Testis (tissue), 2 donors: ENCODE measurements at regions not wholly inside any gene's neighbourhood (a gene's known extent, or its start where the extent isn't known, plus 50 kb on each side); places are given as distances from the start of the nearest gene placed in this dataset.
"Not testable (repeated sequence)": the region's sequence is repeated elsewhere in the genome, so short reads cannot be mapped to it uniquely, and the experiment has no call there.

Source experiments
- POLR2A ChIP-seq: fragments of 450-650 bp; IDR thresholded peaks from one replicate; pipeline ENCODE4 v1.6.1; 2017; ENCODE audit warnings: antibody characterized with exemption, mild to moderate bottlenecking, moderate library complexity
- TF ChIP-seq, protein P1 (sequence below), 3 experiments: fragments of 450-650 bp in 2 of 3; fragments of 200-600 bp in 1 of 3; sonication (generic) in 1 of 3; IDR thresholded peaks; one replicate each; pipeline ENCODE4 v1.5.1; 2016 to 2019; ENCODE audit warnings: antibody characterized with exemption in 3 of 3, mild to moderate bottlenecking in 2 of 3, moderate library complexity in 1 of 3

DNA sequence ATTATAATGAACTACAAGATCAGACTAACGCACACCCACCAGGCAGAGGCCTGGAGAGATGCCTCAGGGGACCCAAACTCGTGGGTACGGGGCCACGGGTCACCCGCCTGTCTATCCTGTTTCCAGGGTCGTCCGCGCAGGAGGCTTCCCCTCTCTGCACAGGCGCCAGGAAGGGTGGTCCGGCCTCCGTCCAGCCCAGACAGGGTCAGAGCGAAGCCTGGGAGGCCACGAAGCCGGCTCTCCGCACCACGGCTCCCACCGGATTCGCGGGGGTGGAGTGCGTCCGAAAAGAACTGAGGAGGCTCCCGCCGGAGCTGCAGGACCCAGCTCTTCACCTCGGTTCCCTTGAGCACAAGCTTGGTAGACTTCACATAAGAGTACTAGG is 1425.9 kb downstream of the FOXD4L5 start:
- TF ChIP-seq, protein P1, sequence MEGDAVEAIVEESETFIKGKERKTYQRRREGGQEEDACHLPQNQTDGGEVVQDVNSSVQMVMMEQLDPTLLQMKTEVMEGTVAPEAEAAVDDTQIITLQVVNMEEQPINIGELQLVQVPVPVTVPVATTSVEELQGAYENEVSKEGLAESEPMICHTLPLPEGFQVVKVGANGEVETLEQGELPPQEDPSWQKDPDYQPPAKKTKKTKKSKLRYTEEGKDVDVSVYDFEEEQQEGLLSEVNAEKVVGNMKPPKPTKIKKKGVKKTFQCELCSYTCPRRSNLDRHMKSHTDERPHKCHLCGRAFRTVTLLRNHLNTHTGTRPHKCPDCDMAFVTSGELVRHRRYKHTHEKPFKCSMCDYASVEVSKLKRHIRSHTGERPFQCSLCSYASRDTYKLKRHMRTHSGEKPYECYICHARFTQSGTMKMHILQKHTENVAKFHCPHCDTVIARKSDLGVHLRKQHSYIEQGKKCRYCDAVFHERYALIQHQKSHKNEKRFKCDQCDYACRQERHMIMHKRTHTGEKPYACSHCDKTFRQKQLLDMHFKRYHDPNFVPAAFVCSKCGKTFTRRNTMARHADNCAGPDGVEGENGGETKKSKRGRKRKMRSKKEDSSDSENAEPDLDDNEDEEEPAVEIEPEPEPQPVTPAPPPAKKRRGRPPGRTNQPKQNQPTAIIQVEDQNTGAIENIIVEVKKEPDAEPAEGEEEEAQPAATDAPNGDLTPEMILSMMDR (IDR thresholded peaks at IDR 0.05) = not testable (repeated sequence)
- TF ChIP-seq POLR2A = not testable (repeated sequence)
